GM18867 (cell line): ENCODE measurements at regions not wholly inside any gene's neighbourhood (a gene's known extent, or its start where the extent isn't known, plus 50 kb on each side); places are given as distances from the start of the nearest gene placed in this dataset.

Experiments used
- ATAC-seq: cut with Tn5 transposase; IDR thresholded peaks from one replicate; pipeline ENCODE4 v1.9.1; 2021; ENCODE audit warnings: mild to moderate bottlenecking, moderate library complexity; ENCODE audit not compliant: unreplicated experiment

- no peak for ATAC-seq
Observed at GRCh38 chr13:30844548-30845296, 61.3 kb upstream of the MEDAG start.

- no peak for ATAC-seq
Observed at GRCh38 chr13:30845297-30846214, 60.5 kb upstream of the MEDAG start.

DNA sequence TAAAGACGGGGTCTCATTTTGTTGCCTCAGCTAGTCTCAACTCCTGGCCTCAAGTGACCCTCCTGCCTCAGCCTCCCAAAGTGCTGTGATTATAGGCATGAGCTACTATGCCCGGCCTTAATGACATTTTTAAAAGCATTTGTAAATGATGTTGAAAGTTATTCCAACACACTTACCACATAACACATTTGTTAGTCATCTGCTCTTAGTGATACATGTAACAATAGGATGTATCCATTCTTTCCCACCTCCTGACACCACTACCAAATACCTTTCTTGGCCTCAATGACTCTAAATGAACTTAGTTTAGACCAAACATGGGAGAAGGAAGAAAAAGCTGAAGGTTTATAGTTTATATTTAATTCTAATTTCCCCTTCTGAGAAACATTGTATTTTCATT lies 59.8 kb upstream of the MEDAG start:
- ATAC-seq: no peak

DNA sequence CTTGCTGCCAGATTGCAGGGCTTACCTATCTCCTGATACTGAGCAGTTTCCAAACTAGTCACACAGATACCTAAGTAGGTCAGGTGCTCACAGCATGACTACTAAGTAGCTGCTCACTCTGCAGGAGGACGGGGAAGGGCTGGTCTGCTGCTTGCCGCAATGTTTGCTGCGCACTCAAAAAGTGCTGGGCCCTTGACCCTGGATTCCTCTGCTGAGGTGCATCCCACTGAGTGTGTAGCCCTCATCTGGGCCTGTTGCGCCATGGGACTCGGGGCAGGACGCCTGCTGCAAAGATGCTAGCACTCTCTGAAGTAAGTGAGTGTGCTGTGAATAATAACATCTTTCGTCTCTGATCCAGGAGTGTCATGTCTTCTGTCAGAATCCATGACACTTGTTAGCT lies 59.2 kb upstream of the MEDAG start:
- no peak for ATAC-seq

DNA sequence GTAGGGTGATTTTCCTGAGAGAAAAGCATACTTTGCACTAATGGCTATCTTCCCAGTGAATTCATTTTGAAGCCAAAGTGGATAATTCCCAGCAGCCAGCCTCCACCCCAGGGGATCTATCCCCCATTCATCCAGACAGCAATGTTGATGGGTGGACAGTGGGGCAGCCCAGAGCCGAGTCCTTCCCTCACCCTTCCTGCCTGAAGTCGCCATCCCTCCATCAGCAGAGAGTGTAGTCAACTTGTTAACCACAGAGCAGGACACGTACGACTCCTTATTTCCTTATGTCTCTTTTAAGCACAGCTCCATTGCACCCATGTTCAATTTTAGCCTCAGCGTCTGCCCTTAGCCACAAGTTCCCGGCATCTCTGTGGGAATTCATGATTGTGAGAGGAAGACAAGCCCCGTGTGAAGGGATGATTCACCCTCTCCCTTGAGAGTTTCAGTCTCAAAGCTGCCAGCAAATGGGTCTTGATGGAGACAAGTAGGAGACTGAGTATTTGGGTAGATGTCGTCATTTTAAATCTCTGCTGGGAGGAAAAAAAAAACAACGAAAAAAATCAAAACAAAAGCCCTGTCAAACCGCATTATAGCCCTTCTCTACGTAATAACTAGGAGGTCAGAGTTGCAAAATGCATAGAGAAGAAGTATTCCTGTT lies 58.3 kb upstream of the MEDAG start:
- ATAC-seq: no peak

- ATAC-seq: no peak
Observed at GRCh38 chr13:30848332-30849027, 57.6 kb upstream of the MEDAG start.

DNA sequence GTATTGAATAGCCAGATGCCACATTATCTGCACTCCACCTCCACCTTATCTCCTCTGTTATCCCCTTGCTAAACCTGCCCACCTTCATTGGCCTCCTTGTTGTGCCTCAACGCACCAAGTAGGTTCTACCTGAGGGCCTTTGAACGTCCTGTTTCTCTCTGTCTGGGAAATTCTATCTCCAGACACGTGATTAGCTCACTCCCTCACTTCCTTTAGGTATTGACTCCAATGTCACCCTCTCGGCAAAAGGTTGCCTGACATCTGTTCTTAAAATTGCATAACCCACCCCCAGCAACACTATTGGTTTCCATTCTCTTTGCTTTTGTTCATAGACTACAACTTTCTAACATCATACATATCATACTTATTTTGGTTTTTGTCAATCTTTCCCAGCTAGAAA lies 56.5 kb upstream of the MEDAG start:
- ATAC-seq: no peak

DNA sequence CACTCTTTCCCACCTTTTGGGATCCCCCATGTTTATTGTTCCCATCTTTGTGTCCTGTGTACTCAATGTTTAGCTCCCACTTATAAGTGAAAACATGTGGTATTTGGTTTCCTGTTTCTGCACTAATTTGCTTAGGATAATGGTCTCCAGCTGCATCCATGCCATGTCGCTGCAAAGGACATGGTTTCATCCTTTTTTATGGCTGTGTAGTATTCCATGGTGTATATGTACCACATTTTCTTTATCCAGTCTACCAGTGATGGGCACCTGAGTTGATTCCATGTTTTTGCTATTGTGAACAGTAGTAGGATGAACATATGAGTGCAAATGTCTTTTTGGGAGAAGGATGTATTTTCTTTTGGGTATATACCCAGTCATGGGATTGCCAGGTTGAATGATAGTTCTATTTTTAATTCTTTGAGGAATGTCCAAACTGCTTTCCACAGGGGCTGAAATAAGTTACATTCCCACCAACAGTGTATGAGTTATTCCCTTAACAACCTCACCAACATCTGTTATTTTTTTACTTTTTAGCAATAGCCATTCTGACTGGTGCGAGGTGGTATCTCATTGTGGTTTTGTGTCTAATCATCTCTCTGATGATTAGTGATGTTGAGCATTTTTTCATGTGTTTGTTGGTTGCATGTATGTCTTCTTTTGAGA lies 55.7 kb upstream of the MEDAG start:
- no peak for ATAC-seq

GRCh38 chr13:30850867-30851211 lies 55.2 kb upstream of the MEDAG start:
- no peak for ATAC-seq

DNA sequence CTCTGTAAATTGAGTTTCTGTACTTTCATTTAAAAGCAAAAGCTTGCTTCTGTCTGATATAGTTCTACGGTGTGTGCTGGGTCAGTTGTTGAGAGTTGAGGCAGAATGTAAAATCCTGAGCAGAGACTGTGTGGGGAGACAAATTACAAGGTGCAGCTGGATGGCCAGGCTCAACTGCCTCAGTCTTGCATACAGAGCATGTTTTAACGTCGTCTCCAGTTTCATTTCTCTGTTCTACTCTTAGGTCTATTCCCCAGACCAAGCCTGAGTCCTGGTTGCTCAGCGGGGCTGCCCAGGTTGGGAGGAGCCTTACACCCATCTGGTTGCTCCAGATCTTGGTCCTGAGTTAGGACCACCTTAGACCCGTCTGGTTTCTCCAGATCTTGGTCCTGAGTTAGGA lies 54.4 kb upstream of the MEDAG start:
- ATAC-seq: peak; percentile 90

DNA sequence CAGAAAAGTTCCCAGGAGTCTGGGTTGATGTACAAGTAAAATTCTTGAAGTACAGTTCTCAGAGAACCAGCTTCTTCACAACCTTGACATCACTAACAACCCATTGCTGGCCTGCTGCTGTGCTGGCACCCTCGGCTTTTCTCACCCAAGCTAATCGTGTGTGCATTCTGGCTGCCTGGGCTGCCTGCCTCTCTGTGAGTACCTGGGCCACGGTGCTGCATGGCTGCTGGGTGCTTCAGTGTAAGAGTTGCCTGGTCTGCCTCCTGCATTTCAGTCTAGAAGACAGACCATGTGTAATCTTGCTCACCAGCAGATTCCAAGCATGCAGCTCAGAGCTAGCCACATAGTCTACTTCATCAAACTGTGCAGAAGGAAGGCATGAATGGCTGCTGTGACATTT lies 50.5 kb upstream of the MEDAG start:
- ATAC-seq: no peak

DNA sequence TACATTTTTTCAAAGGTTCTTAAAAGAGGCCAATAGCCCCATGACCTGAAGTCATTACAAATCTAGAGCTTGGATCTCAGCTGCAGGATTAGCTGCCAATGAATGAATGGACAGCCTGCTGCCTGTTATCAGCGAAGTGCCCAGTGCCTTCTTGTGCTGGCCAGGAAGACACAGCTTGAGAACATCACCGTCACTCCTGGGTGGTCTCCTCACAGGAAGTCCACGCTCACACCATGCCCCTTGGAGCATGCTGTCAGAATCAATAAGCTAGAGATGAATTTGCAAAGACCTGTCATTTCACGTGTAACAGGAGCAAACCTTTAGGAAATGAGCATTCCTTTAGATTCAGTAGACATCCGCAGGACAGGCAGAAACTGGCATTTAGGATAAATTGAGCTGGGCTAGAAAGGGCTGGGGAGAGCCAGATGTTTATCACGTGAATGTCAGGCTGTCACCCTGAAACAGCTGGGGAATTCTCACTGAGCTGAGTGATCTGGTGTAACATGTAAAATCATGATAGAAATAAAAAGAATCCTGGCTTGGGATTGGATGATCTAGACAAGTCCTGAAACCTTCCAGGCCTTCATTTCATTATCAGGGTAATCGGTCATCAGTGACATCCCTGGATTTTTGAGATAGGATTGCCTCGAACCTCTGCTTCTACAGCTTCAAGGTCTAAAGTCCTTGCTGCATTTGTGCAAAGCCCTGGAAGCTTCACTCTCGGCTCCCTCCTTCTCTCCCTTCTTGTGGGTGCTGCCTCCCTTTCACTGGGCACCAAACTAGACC lies 49.9 kb upstream of the MEDAG start:
- ATAC-seq: no peak
